ENCODE measurements at regions not wholly inside any gene's neighbourhood (a gene's known extent, or its start where the extent isn't known, plus 50 kb on each side); places are given as distances from the start of the nearest gene placed in this dataset.

DNA sequence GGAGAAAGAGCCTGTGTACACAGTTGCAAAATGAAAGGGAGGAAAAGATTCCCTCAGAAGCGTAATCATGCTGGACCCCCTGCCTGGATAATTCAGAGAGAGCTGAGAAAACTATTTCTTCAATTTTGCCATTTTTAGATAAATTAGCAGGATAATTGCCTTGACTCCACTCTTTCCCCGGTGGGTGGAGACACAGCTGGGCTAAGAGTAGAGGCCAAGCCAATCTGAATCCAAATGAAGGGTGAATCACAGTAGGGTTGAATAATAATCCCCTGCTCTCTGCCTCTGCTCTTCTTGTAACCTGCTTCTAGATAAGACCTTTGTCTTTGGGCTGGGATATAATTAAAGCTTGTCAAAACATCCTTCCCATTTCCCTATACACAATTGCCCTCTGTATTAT, 150.1 kb downstream of the CAPZA3 start:
- no peak for TF ChIP-seq CBX5 (IDR thresholded peaks at IDR 0.05; ENCODE audit: low read depth)
- TF ChIP-seq POLR2A (IDR thresholded peaks at IDR 0.05; ENCODE audit: low read depth, low read length): no peak
- TF ChIP-seq SMC3 (IDR thresholded peaks at IDR 0.05; ENCODE audit: borderline replicate concordance, low read length): no peak
- TF ChIP-seq, protein P1, sequence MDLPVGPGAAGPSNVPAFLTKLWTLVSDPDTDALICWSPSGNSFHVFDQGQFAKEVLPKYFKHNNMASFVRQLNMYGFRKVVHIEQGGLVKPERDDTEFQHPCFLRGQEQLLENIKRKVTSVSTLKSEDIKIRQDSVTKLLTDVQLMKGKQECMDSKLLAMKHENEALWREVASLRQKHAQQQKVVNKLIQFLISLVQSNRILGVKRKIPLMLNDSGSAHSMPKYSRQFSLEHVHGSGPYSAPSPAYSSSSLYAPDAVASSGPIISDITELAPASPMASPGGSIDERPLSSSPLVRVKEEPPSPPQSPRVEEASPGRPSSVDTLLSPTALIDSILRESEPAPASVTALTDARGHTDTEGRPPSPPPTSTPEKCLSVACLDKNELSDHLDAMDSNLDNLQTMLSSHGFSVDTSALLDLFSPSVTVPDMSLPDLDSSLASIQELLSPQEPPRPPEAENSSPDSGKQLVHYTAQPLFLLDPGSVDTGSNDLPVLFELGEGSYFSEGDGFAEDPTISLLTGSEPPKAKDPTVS (IDR thresholded peaks at IDR 0.05; ENCODE audit: low read depth, low read length): no peak
- TF ChIP-seq, protein P2, sequence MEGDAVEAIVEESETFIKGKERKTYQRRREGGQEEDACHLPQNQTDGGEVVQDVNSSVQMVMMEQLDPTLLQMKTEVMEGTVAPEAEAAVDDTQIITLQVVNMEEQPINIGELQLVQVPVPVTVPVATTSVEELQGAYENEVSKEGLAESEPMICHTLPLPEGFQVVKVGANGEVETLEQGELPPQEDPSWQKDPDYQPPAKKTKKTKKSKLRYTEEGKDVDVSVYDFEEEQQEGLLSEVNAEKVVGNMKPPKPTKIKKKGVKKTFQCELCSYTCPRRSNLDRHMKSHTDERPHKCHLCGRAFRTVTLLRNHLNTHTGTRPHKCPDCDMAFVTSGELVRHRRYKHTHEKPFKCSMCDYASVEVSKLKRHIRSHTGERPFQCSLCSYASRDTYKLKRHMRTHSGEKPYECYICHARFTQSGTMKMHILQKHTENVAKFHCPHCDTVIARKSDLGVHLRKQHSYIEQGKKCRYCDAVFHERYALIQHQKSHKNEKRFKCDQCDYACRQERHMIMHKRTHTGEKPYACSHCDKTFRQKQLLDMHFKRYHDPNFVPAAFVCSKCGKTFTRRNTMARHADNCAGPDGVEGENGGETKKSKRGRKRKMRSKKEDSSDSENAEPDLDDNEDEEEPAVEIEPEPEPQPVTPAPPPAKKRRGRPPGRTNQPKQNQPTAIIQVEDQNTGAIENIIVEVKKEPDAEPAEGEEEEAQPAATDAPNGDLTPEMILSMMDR (IDR thresholded peaks at IDR 0.05 in 2 of 3, conservative IDR thresholded peaks at IDR 0.05 in 1 of 3; ENCODE audit: control insufficient read depth in 2 of 3, extremely low read depth in 1 of 3, insufficient read depth in 1 of 3, low read depth in 3 of 3, low read length in 3 of 3): no peak
- no peak for TF ChIP-seq POLR2AphosphoS2 (IDR thresholded peaks at IDR 0.05; ENCODE audit: low read depth, low read length)
- TF ChIP-seq, protein P3, sequence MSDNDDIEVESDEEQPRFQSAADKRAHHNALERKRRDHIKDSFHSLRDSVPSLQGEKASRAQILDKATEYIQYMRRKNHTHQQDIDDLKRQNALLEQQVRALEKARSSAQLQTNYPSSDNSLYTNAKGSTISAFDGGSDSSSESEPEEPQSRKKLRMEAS (IDR thresholded peaks at IDR 0.05; ENCODE audit: low read depth, low read length): no peak
- TF ChIP-seq, protein P4, sequence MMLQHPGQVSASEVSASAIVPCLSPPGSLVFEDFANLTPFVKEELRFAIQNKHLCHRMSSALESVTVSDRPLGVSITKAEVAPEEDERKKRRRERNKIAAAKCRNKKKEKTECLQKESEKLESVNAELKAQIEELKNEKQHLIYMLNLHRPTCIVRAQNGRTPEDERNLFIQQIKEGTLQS (IDR thresholded peaks at IDR 0.05; ENCODE audit: borderline replicate concordance, extremely low read depth, low read depth, low read length): no peak
- no peak for TF ChIP-seq NFYB (IDR thresholded peaks at IDR 0.05; ENCODE audit: insufficient read depth, low read depth, low read length)
- TF ChIP-seq SIN3A (IDR thresholded peaks at IDR 0.05; ENCODE audit: low read depth, low read length): no peak

Data from GM12878 (cell line).